Kasumi-1 (cell line): ENCODE measurements at regions not wholly inside any gene's neighbourhood (a gene's known extent, or its start where the extent isn't known, plus 50 kb on each side); places are given as distances from the start of the nearest gene placed in this dataset.
"Not testable (repeated sequence)": the region's sequence is repeated elsewhere in the genome, so short reads cannot be mapped to it uniquely, and the experiment has no call there.

ENCODE experiments used
- DNase-seq, 2 experiments: peaks; one replicate each; lab custom pipeline; 2025; lab: John Stamatoyannopoulos, UW

- no peak for DNase-seq
Observed at GRCh38 chr5:82425591-82425990, 147.4 kb upstream of the RPS23 start.

DNA sequence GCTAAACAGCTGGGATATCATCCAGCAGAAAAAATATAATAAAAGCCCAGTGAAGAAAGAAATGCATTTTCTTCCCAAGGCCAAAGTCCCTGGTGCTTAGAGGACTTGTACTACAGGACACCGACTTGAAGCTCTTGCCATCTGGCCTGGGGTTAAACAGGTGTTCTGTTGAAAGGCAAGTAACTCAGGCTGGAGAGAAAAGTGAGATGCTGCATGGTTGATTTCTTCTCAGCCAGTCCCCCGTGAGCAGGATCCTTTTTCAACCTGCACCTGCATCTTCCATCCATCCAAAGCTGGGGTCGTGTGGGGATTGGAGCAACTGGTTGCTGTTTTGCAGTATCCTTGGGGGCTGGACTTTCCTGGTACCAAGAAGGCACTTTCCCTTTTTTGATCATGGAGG, 146.1 kb upstream of the RPS23 start:
- DNase-seq = no peak

DNA sequence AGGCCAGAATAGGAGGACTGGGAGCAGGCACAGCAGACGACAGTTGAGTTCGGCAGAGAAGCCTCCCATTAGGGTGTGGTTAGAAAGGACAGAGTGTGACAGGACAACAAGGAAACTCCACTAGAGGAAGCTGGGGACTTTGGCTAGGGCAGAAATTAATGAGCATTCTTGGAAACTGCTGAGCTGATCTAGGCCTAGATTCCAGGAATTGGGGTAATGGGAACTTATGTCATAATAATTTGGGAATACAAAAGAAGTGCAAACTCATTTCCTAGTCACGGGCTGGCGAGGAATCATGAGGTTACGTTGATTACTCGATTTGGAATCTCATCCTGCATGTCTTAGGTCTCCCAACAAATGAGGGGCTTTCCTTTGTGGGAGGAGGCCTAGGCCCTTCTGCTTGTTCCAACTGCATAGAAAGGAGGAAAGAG, 144.6 kb upstream of the RPS23 start:
- no peak for DNase-seq

DNA sequence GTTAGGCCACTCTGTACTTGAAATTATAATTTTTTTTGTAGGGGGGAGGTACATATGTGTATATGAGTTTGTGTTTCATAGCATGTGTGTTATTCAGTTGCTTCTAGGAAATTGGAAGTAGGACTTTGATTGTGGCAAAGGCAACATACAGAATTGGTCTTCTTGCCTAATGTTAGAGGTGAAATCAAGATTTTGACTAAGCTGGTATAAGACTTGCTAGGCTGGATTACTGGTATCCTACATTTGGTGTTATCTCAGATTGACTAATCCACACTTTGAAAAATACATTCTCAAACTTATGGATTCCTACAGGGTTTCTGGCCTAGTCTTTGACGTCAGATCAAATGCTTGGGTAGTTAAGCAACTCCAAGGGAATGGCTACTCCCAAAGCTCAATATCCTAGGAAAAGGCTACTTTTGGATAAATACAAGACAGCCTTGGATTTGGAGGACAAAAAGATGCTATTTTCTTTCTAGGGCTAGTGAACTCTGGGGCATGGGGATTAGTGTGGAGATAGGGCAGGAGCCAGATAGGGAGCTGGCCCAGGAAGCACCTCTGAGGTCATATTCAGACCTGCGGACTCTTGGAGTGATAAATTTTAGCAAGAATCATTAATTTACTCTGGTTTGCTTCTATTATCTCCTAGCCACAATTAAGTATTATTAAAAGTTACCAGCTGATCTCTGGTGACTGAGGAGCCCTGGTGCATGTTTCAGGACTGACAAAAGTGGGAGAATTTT, 144.0 kb upstream of the RPS23 start:
- no peak for DNase-seq

- no peak for DNase-seq
Observed at GRCh38 chr5:82421119-82421518, 143.0 kb upstream of the RPS23 start.

DNA sequence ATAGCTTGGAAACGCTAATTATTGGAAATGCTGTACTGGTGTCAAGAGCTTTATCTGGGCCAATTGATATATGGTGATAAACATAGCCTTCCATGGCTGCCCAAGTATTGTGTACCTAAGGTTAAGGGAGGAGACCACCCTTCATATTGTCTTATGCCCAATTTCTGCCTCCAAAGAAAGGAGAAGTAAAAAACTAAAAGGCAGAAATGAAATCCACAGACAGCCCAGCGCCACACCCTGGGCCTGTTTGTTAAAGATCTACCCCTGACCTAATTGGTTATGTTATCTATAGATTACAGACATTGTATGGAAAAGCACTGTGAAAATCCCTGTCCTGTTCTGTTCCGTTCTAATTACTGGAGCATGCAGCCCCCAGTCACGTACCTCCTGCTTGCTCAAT, 142.4 kb upstream of the RPS23 start:
- not testable (repeated sequence) for DNase-seq

DNA sequence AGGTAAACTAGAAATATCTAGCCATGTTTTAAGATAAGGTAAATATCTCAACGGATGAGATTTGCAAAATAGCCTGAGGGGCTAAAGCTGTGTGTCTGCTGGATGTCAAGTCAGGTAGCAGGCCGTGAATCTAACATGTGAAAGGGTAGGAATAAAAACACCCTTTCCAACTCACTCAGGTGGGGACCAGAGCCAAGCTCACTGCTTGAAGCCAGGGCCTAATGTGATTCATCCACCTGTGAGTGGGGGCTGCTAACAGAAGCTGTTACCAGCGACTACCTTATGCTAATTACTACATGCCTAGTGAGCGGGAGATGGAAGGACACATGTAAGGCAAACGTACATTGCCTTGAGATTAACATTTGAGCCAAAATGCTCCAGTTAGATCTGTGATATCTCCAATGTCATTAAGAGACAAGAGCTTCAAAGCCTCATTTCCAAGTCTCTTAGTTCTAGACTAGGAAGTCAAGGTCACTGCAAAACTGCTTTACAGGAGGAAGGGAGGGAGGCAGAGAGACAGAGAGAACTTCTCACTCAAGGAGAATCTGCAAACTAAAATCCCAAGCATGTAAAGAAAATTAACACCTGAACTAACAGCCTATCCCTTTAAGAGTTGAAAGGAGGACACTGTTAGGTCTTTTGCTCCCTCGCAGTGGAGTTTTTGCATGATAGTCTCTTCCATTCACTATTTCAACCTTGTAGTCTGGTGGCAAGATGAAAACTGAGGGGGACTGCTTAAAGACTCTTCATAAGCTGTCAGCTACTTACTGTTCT, 141.6 kb upstream of the RPS23 start:
- no peak for DNase-seq

DNA sequence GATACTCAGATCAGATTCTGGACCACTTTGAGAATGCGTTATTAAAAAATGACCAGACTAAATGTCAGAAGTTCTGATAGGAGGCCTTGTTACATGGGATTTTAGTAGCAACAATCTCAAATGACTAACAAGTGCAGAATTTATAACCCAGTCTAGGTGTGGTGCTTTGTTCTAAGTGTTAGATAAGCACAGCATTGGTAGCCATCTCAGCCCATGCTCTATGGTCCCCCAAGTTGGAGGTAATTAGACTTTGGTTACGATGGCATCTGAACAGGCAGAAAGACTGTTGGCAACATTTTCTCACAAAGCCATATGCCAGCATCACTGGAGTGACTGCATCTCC, 140.4 kb upstream of the RPS23 start:
- DNase-seq = no peak

DNA sequence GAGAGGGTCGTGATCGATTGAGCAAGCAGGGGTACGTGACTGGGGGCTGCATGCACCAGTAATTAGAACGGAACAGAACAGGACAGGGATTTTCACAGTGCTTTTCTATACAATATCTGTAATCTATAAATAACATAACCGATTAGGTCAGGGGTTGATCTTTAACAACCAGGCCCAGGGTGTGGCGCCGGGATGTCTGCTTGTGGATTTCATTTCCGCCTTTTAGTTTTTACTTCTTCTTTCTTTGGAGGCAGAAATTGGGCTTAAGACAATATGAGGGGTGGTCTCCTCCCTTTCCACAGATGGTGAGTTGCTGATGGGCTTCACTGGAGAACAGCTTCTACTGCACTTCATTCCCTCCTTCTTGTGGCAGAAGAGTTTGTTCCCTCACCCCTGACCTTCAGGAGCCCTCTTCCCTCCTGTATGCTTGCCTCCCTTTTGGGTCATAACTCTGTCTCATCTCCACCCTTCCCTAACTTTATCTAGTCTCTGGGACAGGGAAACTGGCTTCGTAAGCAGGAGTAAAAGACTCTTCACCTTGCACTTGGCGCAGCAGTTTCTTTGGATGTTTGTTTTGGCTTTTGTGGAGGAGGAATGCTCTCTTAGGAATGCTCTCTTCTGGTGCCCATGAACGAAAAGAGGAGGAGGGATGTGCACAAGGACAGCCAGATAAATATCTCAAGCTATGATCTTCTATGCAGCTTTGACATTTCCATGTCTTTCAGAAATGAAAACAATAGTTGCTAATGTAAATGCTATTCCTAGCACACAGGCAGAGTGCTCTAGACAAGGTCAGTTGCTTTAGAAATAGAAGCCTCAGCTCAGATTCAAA, 139.8 kb upstream of the RPS23 start:
- DNase-seq = no peak

- no peak for DNase-seq
Observed at GRCh38 chr5:82416512-82416911, 138.4 kb upstream of the RPS23 start.

DNA sequence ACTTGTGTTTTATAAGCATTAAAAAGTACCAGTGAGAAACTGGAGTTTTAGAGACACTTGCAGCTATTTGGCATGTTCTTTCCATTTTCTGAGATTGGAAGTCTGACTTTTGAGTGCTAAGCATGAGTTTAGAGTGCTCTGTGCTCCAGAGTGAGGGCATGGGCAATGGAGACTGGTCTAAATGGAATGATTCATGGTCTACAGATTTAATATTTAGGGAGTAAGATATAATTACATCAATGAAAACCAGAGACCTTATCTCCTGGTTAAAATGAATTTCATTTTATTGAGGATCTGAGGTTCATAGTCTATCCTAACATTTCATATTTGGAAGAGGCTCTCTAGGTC, 135.9 kb upstream of the RPS23 start:
- no peak for DNase-seq

DNA sequence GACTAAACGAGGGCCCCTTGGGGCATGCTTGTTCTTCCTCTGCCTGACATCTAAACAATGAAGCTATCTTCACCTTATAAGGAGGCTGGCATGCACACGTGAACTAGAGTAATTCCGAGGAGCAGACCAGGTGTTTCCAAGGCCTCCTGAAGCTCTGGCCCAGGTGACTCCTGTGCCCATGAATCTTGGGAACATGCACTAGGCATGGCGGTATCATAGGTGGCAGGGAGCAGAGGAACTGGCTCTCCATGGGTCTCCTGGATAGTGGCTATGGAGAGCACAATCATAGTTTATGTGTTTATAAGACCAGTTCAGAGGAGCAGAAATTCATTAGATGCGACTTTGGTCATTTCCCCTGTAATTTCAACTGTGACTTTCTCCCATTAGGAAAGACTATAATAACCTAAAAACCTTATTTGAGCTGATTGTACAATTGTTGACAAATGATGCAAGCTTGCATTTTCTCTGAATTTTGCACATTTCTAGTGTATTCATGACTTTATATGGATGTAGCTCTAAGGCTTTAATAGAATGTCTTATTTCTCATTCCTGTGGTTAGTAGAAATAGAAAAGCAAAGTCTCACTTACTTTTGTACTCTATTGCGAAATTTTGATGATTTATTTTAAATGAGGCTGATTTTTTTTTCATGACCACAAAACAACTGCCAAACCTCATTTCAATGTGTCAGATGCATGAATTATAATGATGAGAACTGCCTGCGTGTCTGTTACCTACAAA, 135.3 kb upstream of the RPS23 start:
- DNase-seq = no peak

- DNase-seq = no peak
Observed at GRCh38 chr5:82408033-82408432, 129.9 kb upstream of the RPS23 start.

- no peak for DNase-seq
Observed at GRCh38 chr5:82406205-82406773, 128.1 kb upstream of the RPS23 start.

DNA sequence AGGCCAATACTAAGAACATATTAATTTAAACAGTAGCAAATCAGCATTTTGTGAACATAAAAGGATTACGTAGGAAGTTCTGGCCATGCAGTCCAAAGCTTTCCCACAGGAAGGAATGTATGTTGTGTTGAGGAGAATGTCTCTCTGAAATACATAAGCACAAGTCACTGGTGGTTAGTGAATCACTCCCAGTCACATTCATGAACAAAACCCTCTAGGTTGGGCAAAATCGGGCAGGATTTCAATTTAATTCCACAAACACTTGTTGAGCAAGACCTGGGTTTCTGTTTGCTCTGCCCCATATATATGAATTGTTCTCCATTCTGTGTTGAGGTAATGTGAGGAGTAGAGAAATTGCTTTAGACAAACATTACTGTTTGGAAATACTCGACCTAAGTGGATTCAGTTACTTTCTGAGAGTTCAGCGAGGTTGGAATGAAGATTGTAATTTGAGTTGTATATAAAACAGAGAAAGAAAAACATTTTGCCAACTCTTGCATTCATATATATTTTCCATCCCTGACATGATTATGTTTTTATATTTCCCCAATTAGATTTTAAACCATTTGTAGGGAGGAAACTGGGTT, 127.6 kb upstream of the RPS23 start:
- no peak for DNase-seq

GRCh38 chr5:82405161-82405560, 127.0 kb upstream of the RPS23 start:
- DNase-seq = no peak

DNA sequence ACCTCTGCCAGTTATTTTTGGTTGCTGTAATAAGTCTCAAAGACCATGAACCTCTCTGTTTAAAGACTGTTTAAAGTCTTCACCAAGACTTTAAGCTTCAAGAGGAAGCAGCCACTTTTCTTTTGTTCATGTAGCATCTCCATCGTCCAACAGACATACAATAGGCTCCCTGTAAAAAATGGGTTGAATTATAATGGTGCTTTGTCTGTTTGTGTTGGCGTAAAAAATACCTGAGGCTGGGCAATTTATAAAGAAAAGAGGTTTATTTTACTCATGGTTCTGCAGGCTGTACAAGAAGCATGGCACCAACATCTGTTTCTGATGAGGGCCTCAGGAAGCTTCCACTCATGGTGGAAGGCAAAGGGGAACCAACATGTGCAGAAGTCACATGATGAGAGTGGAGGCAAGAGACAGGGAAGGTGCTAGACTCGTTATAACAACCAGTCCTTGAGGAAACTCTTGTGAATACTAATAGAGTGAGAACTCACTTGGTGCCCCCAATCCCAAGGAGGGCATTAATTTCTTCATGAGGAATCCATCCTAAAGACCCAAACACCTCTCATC, 126.3 kb upstream of the RPS23 start:
- DNase-seq = no peak

DNA sequence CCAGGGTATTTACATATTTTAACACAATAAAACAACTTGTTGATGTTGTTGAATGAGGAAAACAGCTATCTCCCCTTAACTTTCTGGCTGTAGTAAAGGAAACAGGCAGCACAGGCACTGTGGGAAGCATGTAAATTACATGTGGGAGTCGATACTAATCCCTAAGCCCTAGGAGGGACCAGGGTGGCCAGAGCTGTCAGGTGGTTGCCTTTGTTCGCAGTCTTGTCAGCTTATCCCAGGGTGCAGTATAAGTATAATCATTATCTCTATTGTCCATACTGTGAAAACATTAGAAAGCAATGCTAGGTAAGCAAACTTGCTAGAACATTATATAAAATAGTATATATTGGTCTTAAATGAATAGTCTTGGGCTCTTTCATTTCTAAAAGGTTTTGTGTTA, 125.6 kb upstream of the RPS23 start:
- no peak for DNase-seq

GRCh38 chr5:82403026-82403425, 124.9 kb upstream of the RPS23 start:
- DNase-seq = no peak

- no peak for DNase-seq
Observed at GRCh38 chr5:82399111-82399510, 121.0 kb upstream of the RPS23 start.

GRCh38 chr5:82397741-82398320, 119.7 kb upstream of the RPS23 start:
- no peak for DNase-seq
